K562 (cell line): ENCODE measurements at regions not wholly inside any gene's neighbourhood (a gene's known extent, or its start where the extent isn't known, plus 50 kb on each side); places are given as distances from the start of the nearest gene placed in this dataset.

Experiments used
- EP300 ChIP-seq: IDR thresholded peaks from 2 replicates; pipeline ENCODE4 v1.6.1; 2012; ENCODE audit warnings: low read length, improper control_type of control experiment
- NR4A1 ChIP-seq, 2 experiments: fragments of 250-450 bp in 1 of 2; fragments of 450-650 bp in 1 of 2; sonication (Bioruptor Pico) in 1 of 2; IDR thresholded peaks; 2 replicates each; pipeline versions ENCODE4 v1.4.0 to v1.6.1; 2016 to 2020; ENCODE audit warnings: mild to moderate bottlenecking in 2 of 2, missing compliant biosample characterization in 1 of 2, missing genetic modification characterization in 1 of 2, moderate library complexity in 1 of 2
- PREB ChIP-seq: sonication (generic); formaldehyde crosslinking; IDR thresholded peaks from 2 replicates; pipeline ENCODE4 v1.8.1; 2023; ENCODE audit warnings: mild to moderate bottlenecking, missing genetic modification reagents
- SREBF2 ChIP-seq: sonication (generic); formaldehyde crosslinking; IDR thresholded peaks from 2 replicates; pipeline ENCODE4 v1.4.0; 2020; ENCODE audit warnings: mild to moderate bottlenecking, missing genetic modification reagents
- USF1 ChIP-seq: sonication (generic); formaldehyde crosslinking; IDR thresholded peaks from 2 replicates; pipeline ENCODE4 v1.9.0; 2022; ENCODE audit warnings: mild to moderate bottlenecking, missing genetic modification reagents
- ZNF24 ChIP-seq: fragments of 450-650 bp; IDR thresholded peaks from 2 replicates; pipeline ENCODE4 v1.6.1; 2016
- ZNF398 ChIP-seq: fragments of 250-450 bp; sonication (Bioruptor Pico); IDR thresholded peaks from 2 replicates; pipeline ENCODE4 v1.8.0; 2021; ENCODE audit warnings: moderate library complexity, mild to moderate bottlenecking, inconsistent platforms
- ZNF431 ChIP-seq: sonication (generic); formaldehyde crosslinking; IDR thresholded peaks from 2 replicates; pipeline ENCODE4 v1.8.0; 2022; ENCODE audit warnings: mild to moderate bottlenecking, missing genetic modification reagents
- TF ChIP-seq, protein P1 (sequence below): fragments of 450-650 bp; IDR thresholded peaks from 2 replicates; pipeline ENCODE4 v1.6.1; 2016; ENCODE audit warnings: mild to moderate bottlenecking, moderate library complexity
- TF ChIP-seq, protein P2 (sequence below): fragments of 250-450 bp; sonication (Bioruptor Pico); IDR thresholded peaks from 2 replicates; pipeline ENCODE4 v1.8.0; 2021; ENCODE audit warnings: mild to moderate bottlenecking, moderate library complexity

DNA sequence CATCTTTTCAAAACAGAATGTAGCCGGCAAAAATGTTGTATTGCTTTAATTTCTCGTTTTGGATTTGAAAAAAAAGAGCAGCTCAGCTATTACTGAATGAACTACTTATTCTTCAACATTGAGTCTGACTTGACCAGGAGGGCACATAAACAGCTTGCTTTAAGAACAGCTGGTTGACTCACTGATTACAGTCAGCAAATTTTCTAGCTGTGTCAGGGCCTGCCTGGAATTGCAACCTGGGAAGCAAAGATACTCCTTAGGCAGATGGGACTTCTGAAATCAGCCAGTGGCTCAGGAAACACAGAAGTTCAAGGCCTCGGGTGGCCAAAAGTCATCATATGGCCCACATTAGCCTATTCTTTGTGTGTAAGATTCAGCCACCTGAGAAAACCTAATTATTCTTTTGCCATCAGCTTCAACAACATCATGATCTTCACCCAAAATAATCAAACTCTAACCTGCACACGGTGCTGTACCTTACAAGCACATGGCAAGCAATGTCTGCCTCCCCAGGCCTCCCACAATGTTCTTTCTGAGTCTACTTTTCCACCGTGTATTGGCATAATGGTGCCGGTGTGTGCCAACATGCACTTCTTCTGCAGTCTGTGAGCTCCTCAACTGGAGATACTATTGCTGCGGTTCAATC, 307.2 kb downstream of the HHIPL2 start (continued):
- TF ChIP-seq, protein P1, sequence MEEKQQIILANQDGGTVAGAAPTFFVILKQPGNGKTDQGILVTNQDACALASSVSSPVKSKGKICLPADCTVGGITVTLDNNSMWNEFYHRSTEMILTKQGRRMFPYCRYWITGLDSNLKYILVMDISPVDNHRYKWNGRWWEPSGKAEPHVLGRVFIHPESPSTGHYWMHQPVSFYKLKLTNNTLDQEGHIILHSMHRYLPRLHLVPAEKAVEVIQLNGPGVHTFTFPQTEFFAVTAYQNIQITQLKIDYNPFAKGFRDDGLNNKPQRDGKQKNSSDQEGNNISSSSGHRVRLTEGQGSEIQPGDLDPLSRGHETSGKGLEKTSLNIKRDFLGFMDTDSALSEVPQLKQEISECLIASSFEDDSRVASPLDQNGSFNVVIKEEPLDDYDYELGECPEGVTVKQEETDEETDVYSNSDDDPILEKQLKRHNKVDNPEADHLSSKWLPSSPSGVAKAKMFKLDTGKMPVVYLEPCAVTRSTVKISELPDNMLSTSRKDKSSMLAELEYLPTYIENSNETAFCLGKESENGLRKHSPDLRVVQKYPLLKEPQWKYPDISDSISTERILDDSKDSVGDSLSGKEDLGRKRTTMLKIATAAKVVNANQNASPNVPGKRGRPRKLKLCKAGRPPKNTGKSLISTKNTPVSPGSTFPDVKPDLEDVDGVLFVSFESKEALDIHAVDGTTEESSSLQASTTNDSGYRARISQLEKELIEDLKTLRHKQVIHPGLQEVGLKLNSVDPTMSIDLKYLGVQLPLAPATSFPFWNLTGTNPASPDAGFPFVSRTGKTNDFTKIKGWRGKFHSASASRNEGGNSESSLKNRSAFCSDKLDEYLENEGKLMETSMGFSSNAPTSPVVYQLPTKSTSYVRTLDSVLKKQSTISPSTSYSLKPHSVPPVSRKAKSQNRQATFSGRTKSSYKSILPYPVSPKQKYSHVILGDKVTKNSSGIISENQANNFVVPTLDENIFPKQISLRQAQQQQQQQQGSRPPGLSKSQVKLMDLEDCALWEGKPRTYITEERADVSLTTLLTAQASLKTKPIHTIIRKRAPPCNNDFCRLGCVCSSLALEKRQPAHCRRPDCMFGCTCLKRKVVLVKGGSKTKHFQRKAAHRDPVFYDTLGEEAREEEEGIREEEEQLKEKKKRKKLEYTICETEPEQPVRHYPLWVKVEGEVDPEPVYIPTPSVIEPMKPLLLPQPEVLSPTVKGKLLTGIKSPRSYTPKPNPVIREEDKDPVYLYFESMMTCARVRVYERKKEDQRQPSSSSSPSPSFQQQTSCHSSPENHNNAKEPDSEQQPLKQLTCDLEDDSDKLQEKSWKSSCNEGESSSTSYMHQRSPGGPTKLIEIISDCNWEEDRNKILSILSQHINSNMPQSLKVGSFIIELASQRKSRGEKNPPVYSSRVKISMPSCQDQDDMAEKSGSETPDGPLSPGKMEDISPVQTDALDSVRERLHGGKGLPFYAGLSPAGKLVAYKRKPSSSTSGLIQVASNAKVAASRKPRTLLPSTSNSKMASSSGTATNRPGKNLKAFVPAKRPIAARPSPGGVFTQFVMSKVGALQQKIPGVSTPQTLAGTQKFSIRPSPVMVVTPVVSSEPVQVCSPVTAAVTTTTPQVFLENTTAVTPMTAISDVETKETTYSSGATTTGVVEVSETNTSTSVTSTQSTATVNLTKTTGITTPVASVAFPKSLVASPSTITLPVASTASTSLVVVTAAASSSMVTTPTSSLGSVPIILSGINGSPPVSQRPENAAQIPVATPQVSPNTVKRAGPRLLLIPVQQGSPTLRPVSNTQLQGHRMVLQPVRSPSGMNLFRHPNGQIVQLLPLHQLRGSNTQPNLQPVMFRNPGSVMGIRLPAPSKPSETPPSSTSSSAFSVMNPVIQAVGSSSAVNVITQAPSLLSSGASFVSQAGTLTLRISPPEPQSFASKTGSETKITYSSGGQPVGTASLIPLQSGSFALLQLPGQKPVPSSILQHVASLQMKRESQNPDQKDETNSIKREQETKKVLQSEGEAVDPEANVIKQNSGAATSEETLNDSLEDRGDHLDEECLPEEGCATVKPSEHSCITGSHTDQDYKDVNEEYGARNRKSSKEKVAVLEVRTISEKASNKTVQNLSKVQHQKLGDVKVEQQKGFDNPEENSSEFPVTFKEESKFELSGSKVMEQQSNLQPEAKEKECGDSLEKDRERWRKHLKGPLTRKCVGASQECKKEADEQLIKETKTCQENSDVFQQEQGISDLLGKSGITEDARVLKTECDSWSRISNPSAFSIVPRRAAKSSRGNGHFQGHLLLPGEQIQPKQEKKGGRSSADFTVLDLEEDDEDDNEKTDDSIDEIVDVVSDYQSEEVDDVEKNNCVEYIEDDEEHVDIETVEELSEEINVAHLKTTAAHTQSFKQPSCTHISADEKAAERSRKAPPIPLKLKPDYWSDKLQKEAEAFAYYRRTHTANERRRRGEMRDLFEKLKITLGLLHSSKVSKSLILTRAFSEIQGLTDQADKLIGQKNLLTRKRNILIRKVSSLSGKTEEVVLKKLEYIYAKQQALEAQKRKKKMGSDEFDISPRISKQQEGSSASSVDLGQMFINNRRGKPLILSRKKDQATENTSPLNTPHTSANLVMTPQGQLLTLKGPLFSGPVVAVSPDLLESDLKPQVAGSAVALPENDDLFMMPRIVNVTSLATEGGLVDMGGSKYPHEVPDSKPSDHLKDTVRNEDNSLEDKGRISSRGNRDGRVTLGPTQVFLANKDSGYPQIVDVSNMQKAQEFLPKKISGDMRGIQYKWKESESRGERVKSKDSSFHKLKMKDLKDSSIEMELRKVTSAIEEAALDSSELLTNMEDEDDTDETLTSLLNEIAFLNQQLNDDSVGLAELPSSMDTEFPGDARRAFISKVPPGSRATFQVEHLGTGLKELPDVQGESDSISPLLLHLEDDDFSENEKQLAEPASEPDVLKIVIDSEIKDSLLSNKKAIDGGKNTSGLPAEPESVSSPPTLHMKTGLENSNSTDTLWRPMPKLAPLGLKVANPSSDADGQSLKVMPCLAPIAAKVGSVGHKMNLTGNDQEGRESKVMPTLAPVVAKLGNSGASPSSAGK = peak; percentile 60
- peak; percentile 63; the same call in 1 of the 2 replicates for TF ChIP-seq EP300
- TF ChIP-seq ZNF431 (CRISPR knock-in tag) = no peak
- no peak for TF ChIP-seq NR4A1 (CRISPR knock-in tag; IDR thresholded peaks at IDR 0.05)
- peak; percentile 51; the same call in 1 of the 2 replicates for TF ChIP-seq NR4A1 (tag; IDR thresholded peaks at IDR 0.05)
- TF ChIP-seq, protein P2, sequence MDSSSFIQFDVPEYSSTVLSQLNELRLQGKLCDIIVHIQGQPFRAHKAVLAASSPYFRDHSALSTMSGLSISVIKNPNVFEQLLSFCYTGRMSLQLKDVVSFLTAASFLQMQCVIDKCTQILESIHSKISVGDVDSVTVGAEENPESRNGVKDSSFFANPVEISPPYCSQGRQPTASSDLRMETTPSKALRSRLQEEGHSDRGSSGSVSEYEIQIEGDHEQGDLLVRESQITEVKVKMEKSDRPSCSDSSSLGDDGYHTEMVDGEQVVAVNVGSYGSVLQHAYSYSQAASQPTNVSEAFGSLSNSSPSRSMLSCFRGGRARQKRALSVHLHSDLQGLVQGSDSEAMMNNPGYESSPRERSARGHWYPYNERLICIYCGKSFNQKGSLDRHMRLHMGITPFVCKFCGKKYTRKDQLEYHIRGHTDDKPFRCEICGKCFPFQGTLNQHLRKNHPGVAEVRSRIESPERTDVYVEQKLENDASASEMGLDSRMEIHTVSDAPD (CRISPR knock-in tag) = no peak
- TF ChIP-seq ZNF24 = no peak
- TF ChIP-seq PREB (CRISPR knock-in tag) = no peak
- TF ChIP-seq ZNF398 (CRISPR knock-in tag) = no peak
- TF ChIP-seq SREBF2 (CRISPR knock-in tag) = no peak
- no peak for TF ChIP-seq USF1 (CRISPR knock-in tag)
